NCI-H460 (cell line): ENCODE measurements at regions not wholly inside any gene's neighbourhood (a gene's known extent, or its start where the extent isn't known, plus 50 kb on each side); places are given as distances from the start of the nearest gene placed in this dataset.

Experiments used
- DNase-seq: peaks from one replicate; pipeline ENCODE4 v3.0.0-alpha.2; 2016; ENCODE audit warnings: low read depth; ENCODE audit errors: extremely low read depth

GRCh38 chr14:98226411-98226810 lies 1045.6 kb downstream of the BCL11B start:
- DNase-seq: no peak

GRCh38 chr14:98227000-98227726 lies 1044.8 kb downstream of the BCL11B start:
- no peak for DNase-seq

- no peak for DNase-seq
Observed at GRCh38 chr14:98227727-98228111, 1044.3 kb downstream of the BCL11B start.

- no peak for DNase-seq
Observed at GRCh38 chr14:98229656-98230366, 1042.2 kb downstream of the BCL11B start.

GRCh38 chr14:98230411-98230810 lies 1041.6 kb downstream of the BCL11B start:
- DNase-seq: no peak

- DNase-seq: no peak
Observed at GRCh38 chr14:98231210-98231609, 1040.8 kb downstream of the BCL11B start.

- DNase-seq: no peak
Observed at GRCh38 chr14:98233656-98234055, 1038.3 kb downstream of the BCL11B start.

- DNase-seq: no peak
Observed at GRCh38 chr14:98234208-98234607, 1037.8 kb downstream of the BCL11B start.

GRCh38 chr14:98236314-98236713 lies 1035.7 kb downstream of the BCL11B start:
- no peak for DNase-seq

- no peak for DNase-seq
Observed at GRCh38 chr14:98237939-98238338, 1034.1 kb downstream of the BCL11B start.

- no peak for DNase-seq
Observed at GRCh38 chr14:98240376-98240775, 1031.6 kb downstream of the BCL11B start.

GRCh38 chr14:98242903-98243302 lies 1029.1 kb downstream of the BCL11B start:
- DNase-seq: no peak

GRCh38 chr14:98243332-98243731 lies 1028.7 kb downstream of the BCL11B start:
- DNase-seq: no peak

GRCh38 chr14:98244162-98244948 lies 1027.6 kb downstream of the BCL11B start:
- DNase-seq: no peak

- DNase-seq: no peak
Observed at GRCh38 chr14:98244966-98245569, 1026.9 kb downstream of the BCL11B start.

- no peak for DNase-seq
Observed at GRCh38 chr14:98249057-98249456, 1022.9 kb downstream of the BCL11B start.

- no peak for DNase-seq
Observed at GRCh38 chr14:98249476-98249875, 1022.5 kb downstream of the BCL11B start.

GRCh38 chr14:98252820-98253219 lies 1019.2 kb downstream of the BCL11B start:
- DNase-seq: no peak

GRCh38 chr14:98259881-98260280 lies 1012.1 kb downstream of the BCL11B start:
- DNase-seq: no peak

GRCh38 chr14:98262566-98262965 lies 1009.4 kb downstream of the BCL11B start:
- no peak for DNase-seq

GRCh38 chr14:98269533-98269932 lies 1002.5 kb downstream of the BCL11B start:
- DNase-seq: no peak
